Erythroblast (primary cell): ENCODE measurements at regions not wholly inside any gene's neighbourhood (a gene's known extent, or its start where the extent isn't known, plus 50 kb on each side); places are given as distances from the start of the nearest gene placed in this dataset.

Source experiments
- DNase-seq, 2 experiments: peaks; one replicate each; lab custom pipeline; 2025; lab: John Stamatoyannopoulos, UW
- GATA1 ChIP-seq: IDR thresholded peaks from 2 replicates; pipeline ENCODE4 v1.6.1; 2011; ENCODE audit warnings: low read depth, mild to moderate bottlenecking, control low read depth, low read length, moderate library complexity
- POLR2A ChIP-seq: IDR thresholded peaks from 2 replicates; pipeline ENCODE4 v1.6.1; 2011; ENCODE audit warnings: mild to moderate bottlenecking, low read length

DNA sequence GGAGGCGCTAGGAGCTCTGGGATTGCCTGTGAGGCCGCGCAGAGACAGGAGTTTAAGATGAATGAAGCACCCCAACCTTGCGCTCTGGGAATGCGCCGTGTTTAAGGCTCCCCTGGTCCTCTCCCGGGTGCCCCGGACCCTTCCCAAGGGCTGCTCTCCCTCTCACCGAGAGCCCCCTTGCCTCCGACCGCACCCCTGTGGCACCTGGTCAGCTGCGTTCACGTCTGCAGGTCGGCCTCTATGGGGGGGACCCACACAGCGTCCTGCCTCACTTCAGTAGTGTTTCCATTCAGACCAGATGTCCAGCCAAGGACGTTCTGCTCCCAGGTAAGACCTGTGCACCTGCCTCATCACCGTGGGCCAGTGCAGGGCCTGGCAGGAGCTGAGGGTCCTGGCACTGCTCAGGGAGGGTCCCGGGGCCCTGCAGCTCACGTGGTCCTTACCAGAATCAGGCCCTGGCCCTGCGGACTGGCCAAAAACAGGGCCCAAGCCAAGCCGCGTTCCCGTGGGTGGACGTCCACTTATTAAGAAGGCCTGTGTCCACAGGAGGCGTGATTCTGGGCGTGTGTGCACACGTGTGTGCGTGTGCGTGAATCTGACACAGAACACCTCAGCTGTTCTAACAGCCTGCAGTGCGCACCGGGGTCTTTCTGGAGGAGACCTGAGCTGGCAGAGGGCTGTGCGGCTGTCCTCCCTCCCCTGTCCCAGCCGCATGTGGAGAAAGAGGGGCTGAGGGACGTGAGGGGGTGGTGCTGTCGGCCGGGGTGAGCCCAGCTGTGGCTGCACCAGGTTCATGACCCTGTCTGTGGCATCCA is 79.9 kb upstream of the BHLHE23 start:
- TF ChIP-seq GATA1 = no peak
- no peak for TF ChIP-seq POLR2A
- DNase-seq = no peak

DNA sequence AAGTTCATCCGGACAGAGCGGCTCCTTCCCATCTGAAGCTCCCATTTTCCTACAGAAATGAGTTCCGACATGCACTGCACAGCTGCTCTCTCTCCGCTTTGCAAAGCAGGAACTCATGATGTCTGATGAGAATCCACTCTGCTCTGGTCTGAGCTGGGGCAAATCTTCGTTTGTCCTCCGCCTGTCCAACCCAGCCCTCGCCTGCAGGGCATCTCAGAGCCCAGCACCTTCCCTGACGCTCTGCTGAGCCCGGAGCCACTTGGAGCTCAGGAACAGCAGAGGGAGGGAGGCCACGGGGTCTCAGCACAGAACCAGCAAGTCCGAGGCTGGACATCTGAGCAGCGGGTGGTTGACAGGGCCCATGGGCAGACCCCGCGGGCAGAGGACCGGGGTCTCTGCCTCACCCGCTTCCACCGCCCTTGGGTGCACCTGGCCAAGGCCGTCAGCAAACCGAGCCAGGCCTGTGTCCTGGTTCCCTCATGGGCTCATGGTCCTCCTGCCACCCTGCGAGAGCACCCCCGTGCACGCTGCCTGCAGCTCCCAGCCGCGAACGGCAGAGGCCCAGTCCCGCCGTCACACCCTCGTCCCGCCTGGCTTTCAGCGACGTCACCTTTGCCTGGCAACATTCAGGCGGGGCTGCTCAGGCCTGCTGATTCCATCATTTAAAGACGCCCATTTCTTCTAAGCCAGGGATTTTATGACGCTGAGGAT is 78.5 kb upstream of the BHLHE23 start:
- DNase-seq = no peak
- TF ChIP-seq POLR2A (no peak), GATA1 (no peak)

DNA sequence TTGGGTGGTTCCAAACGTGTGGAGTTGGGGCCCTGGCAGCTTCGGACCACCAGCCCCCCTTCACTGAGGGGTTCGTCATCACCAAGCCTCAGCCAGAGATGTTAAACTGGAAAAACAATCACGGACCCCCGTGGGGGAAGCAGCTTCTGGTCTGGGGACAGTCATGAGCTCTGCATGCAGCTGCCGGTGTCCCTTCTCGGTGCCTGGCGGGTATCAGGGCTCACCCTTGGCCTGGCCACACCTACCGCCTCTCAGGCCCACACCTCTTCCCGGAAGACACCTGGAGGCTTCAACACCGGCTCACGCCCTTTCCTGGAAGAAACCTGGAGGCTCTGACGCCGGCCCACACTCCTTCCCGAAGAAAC is 77.8 kb upstream of the BHLHE23 start:
- no peak for TF ChIP-seq POLR2A
- TF ChIP-seq GATA1 = no peak
- DNase-seq = no peak

DNA sequence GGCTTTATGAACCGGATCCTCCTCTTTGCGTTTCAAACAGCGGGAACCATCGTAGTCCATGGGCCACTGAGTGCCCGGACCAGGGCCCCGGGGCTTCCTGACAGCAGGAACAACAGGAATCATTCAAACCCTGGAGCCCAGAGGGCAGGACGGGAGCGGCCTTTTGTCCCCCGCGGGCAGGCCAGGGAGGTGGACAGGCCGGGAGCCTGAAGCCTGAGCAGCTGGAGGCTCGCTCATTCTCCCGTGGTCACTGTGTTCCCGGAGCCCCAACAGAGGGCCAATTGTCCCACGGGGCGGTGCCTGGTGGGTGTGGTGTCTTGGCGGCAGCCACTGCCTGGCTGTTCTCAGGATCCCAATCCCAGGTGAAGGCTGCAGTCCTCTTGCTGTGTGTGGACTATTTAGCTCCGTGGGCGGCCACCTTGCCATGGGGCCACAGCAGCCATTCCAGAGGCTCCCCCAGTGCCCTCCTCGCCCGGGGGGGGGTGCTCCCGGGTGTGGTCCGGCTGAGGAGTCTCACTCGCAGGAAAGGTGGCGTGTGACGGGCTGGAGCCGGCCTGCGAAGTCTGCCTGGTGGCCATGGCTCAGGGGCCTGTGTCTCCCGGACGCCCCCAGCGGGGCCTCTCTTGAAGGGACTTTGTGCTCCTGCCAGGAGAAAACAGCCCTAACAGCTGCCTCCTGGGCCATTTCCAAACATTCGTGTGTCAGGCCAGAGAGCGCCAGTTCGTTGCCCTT is 77.2 kb upstream of the BHLHE23 start:
- no peak for DNase-seq
- no peak for TF ChIP-seq POLR2A
- TF ChIP-seq GATA1 = no peak

DNA sequence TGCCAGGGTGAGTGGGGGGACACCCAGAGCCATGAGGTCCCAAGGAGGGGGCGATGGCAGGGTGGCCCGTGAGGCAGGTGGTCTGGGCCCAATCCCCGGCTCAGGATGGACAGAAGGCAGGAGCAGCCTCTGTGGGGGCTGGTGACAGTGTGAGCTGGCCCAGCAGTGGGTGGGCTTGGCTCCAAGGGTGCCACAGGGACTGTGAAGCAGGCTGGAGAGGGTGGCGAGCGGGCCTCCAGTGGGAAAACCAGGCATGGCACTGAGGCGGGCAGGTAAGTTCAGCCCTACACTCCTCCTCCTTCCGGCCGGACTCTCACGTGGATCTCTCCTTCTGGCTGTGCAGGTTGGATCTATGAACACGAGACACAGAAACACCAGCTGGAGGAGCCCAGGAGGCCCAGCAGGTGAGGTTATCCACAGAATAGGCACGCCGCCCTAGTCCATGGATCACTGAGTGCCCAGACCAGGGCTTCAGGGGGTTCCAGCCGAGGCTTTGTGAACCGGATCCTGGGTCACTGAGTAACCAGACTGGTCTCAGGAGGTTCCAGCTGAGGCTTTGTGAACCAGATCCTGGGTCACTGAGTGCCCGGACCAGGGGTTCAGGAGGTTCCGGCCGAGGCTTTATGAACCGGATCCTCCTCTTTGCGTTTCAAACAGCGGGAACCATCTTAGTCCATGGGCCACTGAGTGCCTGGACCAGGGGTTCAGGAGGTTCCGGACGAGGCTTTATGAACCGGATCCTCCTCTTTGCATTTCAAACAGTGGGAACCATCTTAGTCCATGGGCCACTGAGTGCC is 76.4 kb upstream of the BHLHE23 start:
- no peak for TF ChIP-seq GATA1
- TF ChIP-seq POLR2A = no peak
- no peak for DNase-seq

DNA sequence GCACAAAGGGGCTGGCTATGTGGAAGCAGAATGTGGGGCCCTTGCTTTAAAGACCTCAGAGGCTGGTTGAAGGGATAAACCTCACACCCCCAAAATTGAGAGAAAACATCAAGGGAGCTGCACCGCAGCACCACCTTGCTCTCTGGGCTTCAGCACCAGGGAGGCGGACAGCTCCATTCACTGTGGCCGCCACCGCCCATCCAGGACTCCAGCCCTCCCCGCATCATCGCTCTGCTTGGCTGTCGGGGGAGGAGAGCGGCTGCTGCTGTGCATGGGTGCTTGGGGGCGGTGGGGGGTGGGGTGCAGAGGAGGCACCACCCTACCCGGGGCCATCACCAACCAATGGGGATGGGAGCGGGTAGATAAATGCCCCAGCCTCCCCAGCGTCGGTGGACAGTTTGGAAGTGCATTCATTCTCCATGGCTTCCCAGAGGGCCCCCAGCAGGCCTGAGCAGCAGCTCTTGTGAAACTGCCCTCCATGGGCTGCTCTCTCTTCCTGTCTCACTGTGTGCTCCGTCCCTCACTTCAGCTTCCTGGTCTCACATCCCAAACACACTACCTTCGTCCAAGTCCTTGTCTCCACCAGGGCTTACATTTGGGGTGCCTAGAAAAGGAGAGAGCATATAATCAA is 75.7 kb upstream of the BHLHE23 start:
- peak; percentile 31 to 54 for DNase-seq
- TF ChIP-seq GATA1 = no peak
- TF ChIP-seq POLR2A = no peak

DNA sequence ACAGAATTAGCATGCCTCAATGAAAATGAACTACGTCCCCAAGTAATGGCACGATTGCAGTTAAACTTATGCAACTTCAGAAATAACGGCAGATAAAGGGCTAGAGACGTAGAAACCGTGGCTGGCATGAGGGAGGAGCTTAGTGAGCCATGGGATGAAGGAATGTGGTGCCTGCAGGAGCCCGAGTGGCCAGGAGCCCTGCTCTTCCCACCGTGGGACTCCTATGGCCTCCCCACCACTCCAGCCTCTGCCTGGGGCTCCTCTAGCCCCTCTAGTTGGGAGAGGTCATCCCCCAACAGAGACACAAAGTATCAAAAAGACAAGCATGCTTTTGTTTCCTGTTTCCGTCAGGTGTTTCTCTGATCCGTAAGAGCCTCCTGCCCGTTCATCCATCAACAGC is 75.1 kb upstream of the BHLHE23 start:
- TF ChIP-seq GATA1 = no peak
- TF ChIP-seq POLR2A = no peak
- DNase-seq = no peak

DNA sequence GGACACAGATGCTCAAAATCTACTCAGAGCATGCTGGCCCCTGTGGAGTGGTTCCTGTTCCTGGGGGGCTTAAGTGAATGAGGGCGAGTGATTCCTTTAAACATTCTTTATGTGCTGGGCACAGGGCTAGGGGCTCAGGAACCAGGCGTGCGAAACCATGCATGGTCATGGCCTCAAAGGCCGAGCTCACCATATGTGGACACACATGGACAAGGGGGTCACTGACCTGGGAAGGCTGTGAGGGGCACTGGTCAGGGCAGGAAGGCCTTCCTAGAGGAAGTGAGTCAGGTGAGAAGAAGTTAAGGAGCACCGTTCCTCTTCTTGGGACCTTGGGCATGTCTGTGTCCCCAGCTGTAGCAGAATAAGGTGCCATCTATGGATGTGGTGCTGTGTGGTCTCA is 74.6 kb upstream of the BHLHE23 start:
- no peak for TF ChIP-seq GATA1
- no peak for TF ChIP-seq POLR2A
- no peak for DNase-seq

DNA sequence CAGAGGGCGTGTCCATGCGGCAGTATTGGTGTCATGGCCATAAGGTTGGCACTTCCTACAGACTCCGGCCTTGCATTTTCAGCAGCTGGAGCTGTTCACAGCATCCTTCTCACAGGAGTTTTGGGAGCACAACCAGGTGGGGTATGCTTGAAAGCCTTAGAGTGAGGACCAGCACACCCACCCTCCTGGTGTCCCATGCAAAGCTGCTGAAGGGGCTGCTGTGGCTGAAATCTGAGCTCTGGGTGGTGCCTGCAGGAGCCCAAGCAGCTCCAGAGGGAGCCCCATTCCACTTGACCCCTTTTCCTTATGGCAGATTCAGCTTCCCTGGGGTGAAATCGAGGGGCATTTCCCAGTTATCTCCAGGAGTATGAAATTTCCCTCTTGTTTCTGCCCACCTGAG is 74.0 kb upstream of the BHLHE23 start:
- TF ChIP-seq POLR2A = no peak
- TF ChIP-seq GATA1 = no peak
- DNase-seq = no peak

DNA sequence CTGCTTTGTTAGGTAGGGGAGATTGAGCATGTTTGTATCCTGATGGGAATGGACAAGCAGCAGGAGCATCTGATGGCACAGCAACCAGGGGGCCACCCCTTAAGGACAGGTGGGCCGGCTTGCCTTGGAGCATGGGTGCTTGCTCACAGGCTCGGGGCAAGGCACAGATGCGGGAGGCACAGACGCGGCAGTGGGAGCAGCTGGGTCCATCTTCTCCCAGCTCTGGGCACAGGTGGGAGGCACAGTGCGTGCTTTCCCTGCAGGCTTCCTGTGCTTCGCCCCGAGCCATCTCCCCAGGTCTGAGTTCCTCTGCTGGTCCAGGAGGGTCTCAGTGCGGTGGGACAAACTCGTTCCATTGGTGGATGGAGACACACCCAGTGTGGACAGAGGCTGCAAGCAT is 73.6 kb upstream of the BHLHE23 start:
- no peak for DNase-seq
- TF ChIP-seq GATA1 (no peak), POLR2A (no peak)

DNA sequence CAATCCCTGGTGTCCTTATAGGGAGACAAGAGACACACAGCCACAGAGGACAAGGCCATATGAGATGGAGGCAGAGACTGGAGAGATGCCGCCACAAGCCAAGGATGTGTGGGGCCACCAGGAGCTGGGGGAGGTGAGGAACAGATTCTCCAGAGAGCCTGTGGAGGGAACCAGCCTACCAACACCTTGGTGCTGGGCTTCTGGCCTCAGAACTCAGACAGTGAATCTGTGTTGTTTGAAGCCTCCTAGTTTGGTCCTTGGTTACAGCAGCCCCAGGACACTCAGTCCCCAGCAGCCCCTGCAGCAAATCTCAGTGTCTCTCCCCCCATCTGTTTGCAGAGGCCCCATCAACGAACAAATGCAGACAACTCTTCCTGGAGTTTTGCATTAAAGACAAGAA is 73.2 kb upstream of the BHLHE23 start:
- DNase-seq = no peak
- no peak for TF ChIP-seq GATA1
- TF ChIP-seq POLR2A = no peak

DNA sequence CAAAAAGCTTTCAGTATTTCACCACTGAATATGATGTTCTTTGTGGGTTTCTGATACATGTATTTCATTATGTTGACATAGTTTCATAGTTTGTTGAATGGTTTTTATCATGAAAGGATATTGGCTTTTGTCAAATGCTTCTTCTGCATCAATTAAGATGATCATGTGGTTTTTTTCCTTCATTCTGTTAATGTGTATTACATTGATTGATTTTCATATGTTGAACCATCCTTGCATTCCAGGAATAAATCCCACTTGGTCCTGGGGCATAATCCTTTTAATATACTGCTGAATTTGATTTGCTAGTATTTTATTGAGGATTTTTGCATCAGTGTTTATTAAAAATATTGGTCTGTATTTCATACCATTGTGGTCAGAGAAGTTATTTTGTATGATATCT is 70.9 kb upstream of the BHLHE23 start:
- DNase-seq = no peak
- TF ChIP-seq POLR2A (no peak), GATA1 (no peak)

DNA sequence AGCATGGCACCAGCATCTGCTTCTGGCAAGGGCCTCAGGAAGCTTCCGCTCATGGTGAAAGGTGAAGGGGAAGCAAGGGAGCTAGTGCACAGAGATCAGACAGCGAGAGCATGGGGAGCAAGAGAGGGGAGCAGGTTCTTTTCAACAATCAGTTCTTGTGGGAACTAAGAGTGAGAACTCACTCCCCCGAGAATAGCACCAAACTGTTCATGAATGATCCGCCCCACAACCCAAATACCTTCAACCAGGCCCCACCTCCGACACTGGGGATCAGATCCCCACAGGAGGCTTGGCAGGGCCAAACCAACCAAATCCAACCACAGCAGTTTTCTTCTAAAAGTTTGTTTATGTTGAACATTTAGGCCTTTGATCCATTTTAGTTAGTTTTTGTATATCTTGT is 69.7 kb upstream of the BHLHE23 start:
- no peak for DNase-seq
- TF ChIP-seq GATA1 = no peak
- TF ChIP-seq POLR2A = no peak
